ENCODE measurements at regions not wholly inside any gene's neighbourhood (a gene's known extent, or its start where the extent isn't known, plus 50 kb on each side); places are given as distances from the start of the nearest gene placed in this dataset.

DNA sequence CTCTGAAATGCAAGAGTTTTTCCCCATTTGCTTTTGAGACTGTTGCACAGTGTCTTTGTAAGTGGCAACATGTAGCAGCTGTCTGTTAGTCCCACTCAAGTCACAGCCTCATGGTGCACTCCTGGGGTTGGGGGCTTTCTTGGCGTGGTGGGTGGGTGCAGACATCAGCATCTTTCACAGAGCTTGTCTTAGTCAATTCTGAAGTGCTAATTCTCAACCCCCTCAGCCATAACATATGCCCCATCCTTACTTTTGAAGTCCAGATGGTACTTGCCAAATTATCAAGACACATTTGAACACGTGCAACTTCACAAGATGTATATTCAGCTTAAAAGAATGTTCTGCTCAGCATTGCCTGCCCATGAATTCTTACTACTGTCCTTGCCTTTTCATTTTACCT lies 87.1 kb downstream of the VCAM1 start:
- no peak overlapping the region for H3K9ac ChIP-seq (ENCODE audit: low read length)
- H3K27ac ChIP-seq (ENCODE audit: low read length in 2 of 2): no peak overlapping the region
- ATAC-seq (ENCODE audit: low read depth): no peak
- WGBS (ENCODE audit: insufficient coverage): 100% methylated on average over 1 of the region's 2 CpGs
- intact Hi-C loops (cut with micrococcal nuclease): no loop called here
- no peaks in the 10 kb centered on the region for H3K4me1 ChIP-seq (ENCODE audit: control insufficient read depth in 2 of 2, insufficient read depth in 2 of 2, low read length in 2 of 2)
- no peak overlapping the region for H3K4me2 ChIP-seq (replicated peaks; ENCODE audit: low read depth, low read length, poor library complexity, severe bottlenecking)
- Mint-ChIP-seq H3K9me3 (ENCODE audit: insufficient read depth) (no peaks in the 10 kb centered on the region), H3K4me1 (no peaks in the 10 kb centered on the region), H3K27ac (no peak overlapping the region), H3K27me3 (peaks cover 26% of the 10 kb centered on the region), H3K4me3 (no peak overlapping the region)
- POLR2A ChIA-PET: no interaction called here
- no peak overlapping the region for H2AFZ ChIP-seq (ENCODE audit: insufficient read depth, low read depth, low read length, poor library complexity, severe bottlenecking)
- H3K27me3 ChIP-seq (replicated peaks in 1 of 4; ENCODE audit: control extremely low read depth in 1 of 4, control insufficient read depth in 3 of 4, insufficient read depth in 4 of 4, low read length in 3 of 4): no peaks in the 10 kb centered on the region
- no peaks in the 10 kb centered on the region for H3K9me3 ChIP-seq (ENCODE audit: control extremely low read depth in 1 of 3, control insufficient read depth in 2 of 3, insufficient read depth in 1 of 3, low read length in 2 of 3)
- H3K4me3 ChIP-seq (ENCODE audit: control extremely low read depth in 1 of 5, extremely low read depth in 1 of 5, insufficient read depth in 1 of 5, low read depth in 2 of 5, low read length in 4 of 5): no peak overlapping the region
- H3K36me3 ChIP-seq (replicated peaks in 1 of 2; ENCODE audit: control extremely low read depth in 1 of 2, control insufficient read depth in 1 of 2, extremely low read depth in 1 of 2, insufficient read depth in 2 of 2, low read length in 1 of 2): no peaks in the 10 kb centered on the region
- TF ChIP-seq EZH2 (IDR thresholded peaks at IDR 0.05; ENCODE audit: borderline replicate concordance, insufficient read depth, low read depth, low read length, poor library complexity, severe bottlenecking): no peak
- TF ChIP-seq, protein P1, sequence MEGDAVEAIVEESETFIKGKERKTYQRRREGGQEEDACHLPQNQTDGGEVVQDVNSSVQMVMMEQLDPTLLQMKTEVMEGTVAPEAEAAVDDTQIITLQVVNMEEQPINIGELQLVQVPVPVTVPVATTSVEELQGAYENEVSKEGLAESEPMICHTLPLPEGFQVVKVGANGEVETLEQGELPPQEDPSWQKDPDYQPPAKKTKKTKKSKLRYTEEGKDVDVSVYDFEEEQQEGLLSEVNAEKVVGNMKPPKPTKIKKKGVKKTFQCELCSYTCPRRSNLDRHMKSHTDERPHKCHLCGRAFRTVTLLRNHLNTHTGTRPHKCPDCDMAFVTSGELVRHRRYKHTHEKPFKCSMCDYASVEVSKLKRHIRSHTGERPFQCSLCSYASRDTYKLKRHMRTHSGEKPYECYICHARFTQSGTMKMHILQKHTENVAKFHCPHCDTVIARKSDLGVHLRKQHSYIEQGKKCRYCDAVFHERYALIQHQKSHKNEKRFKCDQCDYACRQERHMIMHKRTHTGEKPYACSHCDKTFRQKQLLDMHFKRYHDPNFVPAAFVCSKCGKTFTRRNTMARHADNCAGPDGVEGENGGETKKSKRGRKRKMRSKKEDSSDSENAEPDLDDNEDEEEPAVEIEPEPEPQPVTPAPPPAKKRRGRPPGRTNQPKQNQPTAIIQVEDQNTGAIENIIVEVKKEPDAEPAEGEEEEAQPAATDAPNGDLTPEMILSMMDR (IDR thresholded peaks at IDR 0.05): no peak
- no peak for DNase-seq
- CTCF ChIA-PET: no interaction called here
- no peaks in the 10 kb centered on the region for H4K20me1 ChIP-seq (ENCODE audit: control insufficient read depth, insufficient read depth, low read length, poor library complexity, severe bottlenecking)
- H3K79me2 ChIP-seq (ENCODE audit: control insufficient read depth, insufficient read depth, low read length): no peaks in the 10 kb centered on the region

DNA sequence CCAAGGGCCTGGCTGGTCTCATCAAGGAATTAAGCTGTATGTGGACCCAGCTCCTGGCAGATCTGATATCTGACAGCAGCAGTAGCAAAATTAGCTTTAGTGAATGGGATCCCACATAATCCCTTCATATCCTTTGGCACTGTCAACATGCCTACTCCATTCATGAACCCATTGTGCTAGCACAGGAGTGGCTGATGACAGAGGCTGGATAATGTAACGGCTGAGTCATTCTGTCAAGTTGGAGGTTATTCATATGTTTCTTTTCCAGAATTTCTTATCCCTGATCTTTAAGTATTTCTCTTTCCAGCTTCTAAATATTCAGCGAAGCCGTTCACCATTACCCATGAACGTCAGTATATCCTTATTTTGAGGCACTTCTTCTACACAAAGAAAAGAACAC lies 84.3 kb downstream of the EXTL2 start:
- Mint-ChIP-seq H3K9me3 (ENCODE audit: insufficient read depth) (no peaks in the 10 kb centered on the region), H3K27me3 (peaks cover 24% of the 10 kb centered on the region), H3K4me1 (peaks cover 8% of the 10 kb centered on the region), H3K4me3 (no peak overlapping the region), H3K27ac (no peak overlapping the region)
- H3K9ac ChIP-seq (ENCODE audit: low read length): no peak overlapping the region
- intact Hi-C loops (cut with micrococcal nuclease): no loop called here
- CTCF ChIA-PET: no interaction called here
- no peak overlapping the region for H3K4me3 ChIP-seq (ENCODE audit: control extremely low read depth in 1 of 5, extremely low read depth in 1 of 5, insufficient read depth in 1 of 5, low read depth in 2 of 5, low read length in 4 of 5)
- no peak for ATAC-seq (ENCODE audit: low read depth)
- POLR2A ChIA-PET: no interaction called here
- H3K4me2 ChIP-seq (replicated peaks; ENCODE audit: low read depth, low read length, poor library complexity, severe bottlenecking): no peak overlapping the region
- no peaks in the 10 kb centered on the region for H3K79me2 ChIP-seq (ENCODE audit: control insufficient read depth, insufficient read depth, low read length)
- no peak for DNase-seq
- no peaks in the 10 kb centered on the region for H3K4me1 ChIP-seq (ENCODE audit: control insufficient read depth in 2 of 2, insufficient read depth in 2 of 2, low read length in 2 of 2)
- TF ChIP-seq, protein P1 (IDR thresholded peaks at IDR 0.05): no peak
- no peak overlapping the region for H2AFZ ChIP-seq (ENCODE audit: insufficient read depth, low read depth, low read length, poor library complexity, severe bottlenecking)
- no peaks in the 10 kb centered on the region for H4K20me1 ChIP-seq (ENCODE audit: control insufficient read depth, insufficient read depth, low read length, poor library complexity, severe bottlenecking)
- H3K36me3 ChIP-seq (replicated peaks in 1 of 2; ENCODE audit: control extremely low read depth in 1 of 2, control insufficient read depth in 1 of 2, extremely low read depth in 1 of 2, insufficient read depth in 2 of 2, low read length in 1 of 2): no peaks in the 10 kb centered on the region
- WGBS (ENCODE audit: insufficient coverage): 80% methylated on average over 3 of the region's 4 CpGs
- H3K27me3 ChIP-seq (replicated peaks in 1 of 4; ENCODE audit: control extremely low read depth in 1 of 4, control insufficient read depth in 3 of 4, insufficient read depth in 4 of 4, low read length in 3 of 4): peaks cover 0 to 3% (median 0%) of the 10 kb centered on the region in 4 experiments
- no peaks in the 10 kb centered on the region for H3K9me3 ChIP-seq (ENCODE audit: control extremely low read depth in 1 of 3, control insufficient read depth in 2 of 3, insufficient read depth in 1 of 3, low read length in 2 of 3)
- H3K27ac ChIP-seq (ENCODE audit: low read length in 2 of 2): no peak overlapping the region
